Kidney epithelial cell (primary cell): ENCODE measurements at regions not wholly inside any gene's neighbourhood (a gene's known extent, or its start where the extent isn't known, plus 50 kb on each side); places are given as distances from the start of the nearest gene placed in this dataset.

Experiments used
- DNase-seq: peaks from one replicate; pipeline ENCODE4 v3.0.0-alpha.2; 2010; ENCODE audit warnings: low read depth
- H3K27me3 ChIP-seq: 2 replicates; pipeline ENCODE4 v1.6.0; 2011; ENCODE audit warnings: low read length; ENCODE audit not compliant: control insufficient read depth, insufficient read depth
- H3K36me3 ChIP-seq: 2 replicates; pipeline ENCODE4 v1.5.1; 2011; ENCODE audit warnings: low read length; ENCODE audit not compliant: control insufficient read depth, insufficient read depth
- H3K4me3 ChIP-seq: 2 replicates; pipeline ENCODE4 v1.5.1; 2011; ENCODE audit warnings: low read depth, mild to moderate bottlenecking, control low read depth, low read length
- TF ChIP-seq, protein P1 (sequence below): IDR thresholded peaks from 2 replicates; pipeline ENCODE4 v1.5.1; 2011; ENCODE audit warnings: mild to moderate bottlenecking, moderate library complexity, low read length, control low read depth, inconsistent platforms; ENCODE audit not compliant: insufficient read depth, poor library complexity, severe bottlenecking

DNA sequence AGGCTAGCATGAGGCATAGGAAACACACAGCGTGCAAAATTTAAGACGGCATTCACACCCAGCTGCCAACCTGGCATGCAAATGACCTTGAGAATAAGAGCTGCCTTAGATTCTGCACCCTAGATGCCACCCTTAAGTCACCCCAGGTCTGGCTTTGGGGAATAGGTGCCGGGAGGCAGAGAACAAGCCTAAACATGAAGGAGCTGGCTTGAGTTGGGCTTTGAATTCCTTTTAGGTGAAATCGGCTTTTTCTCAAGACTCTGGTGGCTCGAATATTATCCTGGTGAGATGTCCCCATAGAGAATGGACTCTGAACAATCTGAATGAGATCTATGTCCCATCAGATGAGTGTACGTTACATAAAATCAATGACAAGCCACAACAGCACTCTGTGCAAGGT, 1090.5 kb downstream of the VRK1 start:
- H3K36me3 ChIP-seq = no peaks in the 10 kb centered on the region
- no peak for DNase-seq
- H3K27me3 ChIP-seq = no peaks in the 10 kb centered on the region
- TF ChIP-seq, protein P1, sequence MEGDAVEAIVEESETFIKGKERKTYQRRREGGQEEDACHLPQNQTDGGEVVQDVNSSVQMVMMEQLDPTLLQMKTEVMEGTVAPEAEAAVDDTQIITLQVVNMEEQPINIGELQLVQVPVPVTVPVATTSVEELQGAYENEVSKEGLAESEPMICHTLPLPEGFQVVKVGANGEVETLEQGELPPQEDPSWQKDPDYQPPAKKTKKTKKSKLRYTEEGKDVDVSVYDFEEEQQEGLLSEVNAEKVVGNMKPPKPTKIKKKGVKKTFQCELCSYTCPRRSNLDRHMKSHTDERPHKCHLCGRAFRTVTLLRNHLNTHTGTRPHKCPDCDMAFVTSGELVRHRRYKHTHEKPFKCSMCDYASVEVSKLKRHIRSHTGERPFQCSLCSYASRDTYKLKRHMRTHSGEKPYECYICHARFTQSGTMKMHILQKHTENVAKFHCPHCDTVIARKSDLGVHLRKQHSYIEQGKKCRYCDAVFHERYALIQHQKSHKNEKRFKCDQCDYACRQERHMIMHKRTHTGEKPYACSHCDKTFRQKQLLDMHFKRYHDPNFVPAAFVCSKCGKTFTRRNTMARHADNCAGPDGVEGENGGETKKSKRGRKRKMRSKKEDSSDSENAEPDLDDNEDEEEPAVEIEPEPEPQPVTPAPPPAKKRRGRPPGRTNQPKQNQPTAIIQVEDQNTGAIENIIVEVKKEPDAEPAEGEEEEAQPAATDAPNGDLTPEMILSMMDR = no peak
- no peak overlapping the region for H3K4me3 ChIP-seq

- Histone ChIP-seq H3K4me3 (no peak overlapping the region), H3K36me3 (no peaks in the 10 kb centered on the region), H3K27me3 (no peaks in the 10 kb centered on the region)
- TF ChIP-seq, protein P1 = no peak
- DNase-seq = no peak
These were observed 1091.1 kb downstream of the VRK1 start for GRCh38 chr14:97888331-97888730.

DNA sequence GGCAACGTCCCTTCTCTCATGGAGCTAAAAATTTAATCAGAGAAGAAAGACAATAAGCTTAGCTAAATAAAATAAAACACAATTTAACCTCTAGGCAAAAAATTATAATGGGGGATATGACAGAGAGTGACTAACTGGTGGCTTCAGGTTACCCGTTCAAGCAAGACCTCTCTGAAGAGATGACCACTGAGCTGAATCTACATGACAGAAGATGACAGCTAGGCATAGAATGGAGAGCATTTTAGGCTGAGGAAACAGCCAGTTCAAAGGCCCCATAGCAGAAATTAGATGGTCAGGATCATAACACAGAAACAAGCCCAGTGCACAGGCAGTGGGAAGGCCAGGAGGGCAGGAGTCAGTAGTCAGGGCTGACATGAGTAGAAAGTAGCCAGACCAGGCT, 1094.3 kb downstream of the VRK1 start:
- H3K27me3 ChIP-seq = no peaks in the 10 kb centered on the region
- no peak for DNase-seq
- TF ChIP-seq, protein P1 = no peak

DNA sequence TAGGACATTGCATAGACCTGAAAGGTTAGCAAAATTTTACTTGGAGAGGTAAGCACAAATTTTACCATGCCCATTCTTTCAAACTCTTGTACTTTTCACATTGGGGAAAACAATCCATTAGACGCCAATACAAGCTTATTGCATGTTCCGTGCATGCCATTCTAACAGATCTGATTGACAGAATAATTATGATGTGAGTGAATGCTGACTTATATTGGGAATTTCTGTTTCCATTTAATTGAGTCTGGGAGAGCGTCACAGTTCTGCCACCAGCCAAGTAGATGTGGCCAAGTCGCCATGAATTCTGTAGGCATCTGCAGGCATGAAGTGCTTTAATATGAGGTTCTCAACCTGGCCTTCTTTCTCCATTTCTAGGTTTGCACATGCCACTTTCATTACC, 1097.4 kb downstream of the VRK1 start:
- no peak overlapping the region for H3K4me3 ChIP-seq
- no peaks in the 10 kb centered on the region for H3K36me3 ChIP-seq
- no peaks in the 10 kb centered on the region for H3K27me3 ChIP-seq
- DNase-seq = no peak
- TF ChIP-seq, protein P1 = no peak

More for the DNA sequence above, 1094.3 kb downstream of the VRK1 start:
- no peak overlapping the region for H3K4me3 ChIP-seq
- H3K36me3 ChIP-seq = no peaks in the 10 kb centered on the region

GRCh38 chr14:97900196-97900854, 1103.1 kb downstream of the VRK1 start:
- Histone ChIP-seq H3K27me3 (no peaks in the 10 kb centered on the region), H3K36me3 (no peaks in the 10 kb centered on the region), H3K4me3 (no peak overlapping the region)
- TF ChIP-seq, protein P1 = no peak
- DNase-seq = no peak

DNA sequence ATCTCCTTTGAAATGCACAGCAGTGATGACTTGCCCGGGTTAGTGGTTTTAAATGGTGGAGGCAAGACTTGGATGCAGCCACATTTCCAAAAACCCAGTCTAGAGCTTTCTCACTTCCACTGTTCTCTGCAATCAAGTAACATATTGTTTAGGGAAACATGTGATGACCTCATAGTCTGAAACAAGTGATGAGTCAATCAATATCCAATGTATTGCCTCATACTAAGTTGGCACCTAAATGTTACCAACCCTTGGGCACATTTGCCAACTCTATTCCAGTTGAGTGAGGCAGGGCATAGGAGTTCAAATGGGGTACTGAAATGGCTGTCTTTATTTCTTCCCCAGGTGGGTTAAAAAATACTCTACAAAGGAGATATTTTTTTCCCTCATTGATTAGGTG, 1105.4 kb downstream of the VRK1 start:
- DNase-seq = no peak
- Histone ChIP-seq H3K36me3 (no peaks in the 10 kb centered on the region), H3K27me3 (no peaks in the 10 kb centered on the region), H3K4me3 (no peak overlapping the region)
- TF ChIP-seq, protein P1 = no peak
